Body of pancreas (tissue), 4 donors: ENCODE measurements at regions not wholly inside any gene's neighbourhood (a gene's known extent, or its start where the extent isn't known, plus 50 kb on each side); places are given as distances from the start of the nearest gene placed in this dataset.

Source experiments
- CTCF ChIP-seq, 7 experiments: fragments of 450-650 bp in 4 of 7; fragments of 200-600 bp in 3 of 7; sonication (generic) in 3 of 7; IDR thresholded peaks; one replicate each; pipeline ENCODE4 v1.5.1; 2016 to 2019; ENCODE audit warnings: antibody characterized with exemption in 7 of 7
- POLR2A ChIP-seq, 3 donors: fragments of 450-650 bp; IDR thresholded peaks; one replicate each; pipeline ENCODE4 v1.6.1; 2016; ENCODE audit warnings: antibody characterized with exemption in 3 of 3, mild to moderate bottlenecking in 2 of 3

GRCh38 chr7:81590131-81590530, 179.7 kb downstream of the HGF start:
- TF ChIP-seq CTCF (IDR thresholded peaks at IDR 0.05) (no peak), POLR2A (IDR thresholded peaks at IDR 0.05) (no peak)
